GM12878 (cell line): ENCODE measurements at regions not wholly inside any gene's neighbourhood (a gene's known extent, or its start where the extent isn't known, plus 50 kb on each side); places are given as distances from the start of the nearest gene placed in this dataset.

Experiments used
- ATAC-seq: fragments of 200-7000 bp; cut with Tn5 transposase; 3 replicates; pipeline ENCODE4 v1.9.1; 2020; ENCODE audit warnings: mild to moderate bottlenecking, moderate library complexity
- BruUV-seq: library from RNA; stranded (reverse); fragments of 400-500 nt; replicated peaks from 2 replicates; lab custom pipeline; 2021; lab: Mats Ljungman, UMichigan
- CTCF ChIA-PET: fragments of 300-600 bp; sonication (Branson Sonifier 250); formaldehyde crosslinking; extraction: SDS; loops from one replicate; lab custom pipeline; 2021; ENCODE audit warnings: inconsistent platforms; lab: Yijun Ruan, JAX
- POLR2A ChIA-PET: fragments of 350-600 bp; formaldehyde crosslinking; extraction: SDS; loops from one replicate; lab custom pipeline; 2021; ENCODE audit warnings: inconsistent platforms; lab: Charles Lee
- RAD21 ChIA-PET: fragments of 300-600 bp; sonication (Branson Sonifier 250); formaldehyde crosslinking; loops from one replicate; lab custom pipeline; 2023; ENCODE audit warnings: antibody characterized with exemption; ENCODE audit not compliant: unreplicated experiment; lab: Charles Lee
- SMC1A ChIA-PET: fragments of 300-600 bp; sonication (Branson Sonifier 250); formaldehyde crosslinking; loops from one replicate; lab custom pipeline; 2023; ENCODE audit not compliant: unreplicated experiment, uncharacterized antibody; lab: Charles Lee
- DNase-seq: peaks from one replicate; pipeline ENCODE4 v3.0.0-alpha.2; 2011; ENCODE audit warnings: low read depth, low spot score
- FAIRE-seq: peaks from 3 replicates; lab custom pipeline; 2011; peaks lifted over from hg19 to GRCh38; lab: Jason Lieb, UNC
- H2AFZ ChIP-seq: 2 replicates; pipeline ENCODE4 v1.6.0; 2011; ENCODE audit warnings: low read depth, low read length, control low read depth; ENCODE audit not compliant: control insufficient read depth
- H3K27ac ChIP-seq: 2 replicates; pipeline ENCODE4 v1.5.1; 2011; ENCODE audit warnings: control low read depth; ENCODE audit not compliant: control insufficient read depth, insufficient read depth
- H3K27me3 ChIP-seq, 2 experiments: replicated peaks in 1 of 2; 2 replicates each; pipeline versions ENCODE4 v1.6.0 to v1.6.1; 2011; ENCODE audit warnings: low read length in 1 of 2; ENCODE audit not compliant: control insufficient read depth in 2 of 2, insufficient read depth in 2 of 2
- H3K36me3 ChIP-seq, 2 experiments: 2 replicates each; pipeline ENCODE4 v1.5.1; 2011; ENCODE audit warnings: low read length in 1 of 2; ENCODE audit not compliant: control insufficient read depth in 2 of 2, insufficient read depth in 2 of 2
- H3K4me1 ChIP-seq: 2 replicates; pipeline ENCODE4 v1.6.1; 2011; ENCODE audit warnings: mild to moderate bottlenecking, low read length, moderate library complexity, mixed read lengths; ENCODE audit not compliant: control insufficient read depth, insufficient read depth
- H3K4me2 ChIP-seq: 2 replicates; pipeline ENCODE4 v1.6.0; 2011; ENCODE audit warnings: control low read depth; ENCODE audit not compliant: control insufficient read depth, insufficient read depth
- H3K4me3 ChIP-seq: fragments of 200-600 bp; sonication (generic); 2 replicates; pipeline ENCODE4 v1.5.1; 2016
- H3K79me2 ChIP-seq: 2 replicates; pipeline ENCODE4 v1.6.0; 2011; ENCODE audit warnings: low read length; ENCODE audit not compliant: control insufficient read depth, insufficient read depth
- H3K9ac ChIP-seq: 2 replicates; pipeline ENCODE4 v1.8.0; 2011; ENCODE audit warnings: low read length, control low read depth, mixed read lengths; ENCODE audit not compliant: control insufficient read depth, insufficient read depth
- H3K9me3 ChIP-seq: replicated peaks from 3 replicates; pipeline ENCODE4 v1.5.1; 2011; ENCODE audit warnings: mild to moderate bottlenecking, low read length; ENCODE audit not compliant: control insufficient read depth, insufficient read depth
- H4K20me1 ChIP-seq: 2 replicates; pipeline ENCODE4 v1.6.0; 2011; ENCODE audit not compliant: control insufficient read depth, insufficient read depth
- ESRRA ChIP-seq: IDR thresholded peaks from 2 replicates; pipeline ENCODE4 v1.6.1; 2012; ENCODE audit warnings: mild to moderate bottlenecking, low read length, improper control_type of control experiment
- EZH2 ChIP-seq: IDR thresholded peaks from 2 replicates; pipeline ENCODE4 v1.6.1; 2012; ENCODE audit warnings: low read depth, mild to moderate bottlenecking, control low read depth, inconsistent platforms, low read length, borderline replicate concordance; ENCODE audit not compliant: control insufficient read depth
- FOXM1 ChIP-seq: IDR thresholded peaks from 2 replicates; pipeline ENCODE4 v1.6.1; 2012; ENCODE audit warnings: low read depth, mild to moderate bottlenecking, inconsistent platforms, low read length, moderate library complexity
- NRF1 ChIP-seq: conservative IDR thresholded peaks from 2 replicates; pipeline ENCODE4 v1.6.1; 2011; ENCODE audit warnings: mild to moderate bottlenecking, low read depth, low read length, improper control_type of control experiment
- RFX5 ChIP-seq: IDR thresholded peaks from 2 replicates; pipeline ENCODE4 v1.6.1; 2011; ENCODE audit warnings: low read depth, low read length, improper control_type of control experiment
- ZNF274 ChIP-seq: IDR thresholded peaks from one replicate; pipeline ENCODE4 v1.8.0; 2011; ENCODE audit not compliant: insufficient read length, insufficient read depth
- WGBS: methylation state at CpG from one replicate; pipeline ENCODE4 v1.1.6; 2016; ENCODE audit warnings: low lambda C conversion rate; ENCODE audit not compliant: insufficient replicate concordance, insufficient coverage; ENCODE audit errors: missing lambda C conversion rate; 5-methylcytosine and 5-hydroxymethylcytosine counted together
- in situ Hi-C: fragments of 300-500 bp; cut with MboI; formaldehyde crosslinking; loops from 9 replicates; pipeline ENCODE4 v1.14.3; 2018; ENCODE audit warnings: mixed read lengths
- intact Hi-C: fragments of 100-400 bp; cut with micrococcal nuclease; formaldehyde crosslinking; loops from one replicate; pipeline ENCODE4 v1.14.2; 2022; ENCODE audit not compliant: unreplicated experiment
- TF ChIP-seq, protein P1 (sequence below): fragments of 450-650 bp; formaldehyde crosslinking; IDR thresholded peaks from 2 replicates; pipeline ENCODE4 v1.5.0; 2022; ENCODE audit warnings: mild to moderate bottlenecking, missing genetic modification characterization
- TF ChIP-seq, protein P2 (sequence below): IDR thresholded peaks from 2 replicates; pipeline ENCODE4 v1.6.1; 2012; ENCODE audit warnings: low read depth, low read length, improper control_type of control experiment
- TF ChIP-seq, protein P3 (sequence below): fragments of 450-650 bp; formaldehyde crosslinking; IDR thresholded peaks from 2 replicates; pipeline ENCODE4 v1.4.0; 2020; ENCODE audit warnings: mild to moderate bottlenecking, moderate library complexity

DNA sequence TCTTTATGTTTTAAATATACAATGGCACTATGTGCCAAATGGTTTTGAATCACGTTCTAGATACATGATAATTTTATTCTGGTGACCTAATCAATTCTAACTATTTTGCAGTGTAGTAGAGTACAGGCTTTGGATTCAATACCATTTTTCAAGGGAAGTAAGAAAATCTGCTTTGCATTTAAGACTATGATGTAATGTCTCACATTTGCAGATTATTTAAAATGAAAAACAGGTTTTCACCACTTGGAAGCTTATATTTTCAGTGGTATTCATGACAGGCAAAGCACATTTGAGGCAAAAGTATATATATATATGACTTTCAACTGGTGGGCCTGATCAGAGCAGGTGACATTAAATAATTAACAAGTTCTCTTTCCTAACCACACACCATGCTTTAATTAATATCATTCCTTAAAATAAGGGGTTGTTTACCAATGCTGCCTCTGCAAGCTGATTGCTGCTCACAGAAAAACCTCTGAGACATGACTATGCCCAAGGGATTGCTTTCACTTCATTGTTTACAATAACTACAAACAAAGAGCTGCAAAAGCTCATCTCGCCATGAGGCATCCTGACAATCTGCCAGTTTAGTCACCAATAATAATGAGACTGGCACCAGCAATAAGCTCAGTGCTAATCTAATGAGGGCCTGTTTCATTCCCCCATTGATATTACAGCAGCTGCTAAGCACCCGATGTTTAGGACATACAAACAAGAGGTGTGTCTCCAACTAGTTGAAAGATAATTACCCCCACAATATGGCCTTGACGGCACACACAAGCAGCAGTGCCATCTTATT lies 1176.0 kb upstream of the GJE1 start:
- CTCF ChIA-PET: interaction anchor here (0.6 kb wide), 1 partner anchor 933 kb away, joined by 3 read pairs; no protein-coding TSS in a partner anchor
- POLR2A ChIA-PET: no interaction called here
- Histone ChIP-seq H3K9ac (no peak overlapping the region), H3K4me1 (no peaks in the 10 kb centered on the region), H3K36me3 (no peaks in the 10 kb centered on the region), H3K27ac (no peak overlapping the region), H4K20me1 (no peaks in the 10 kb centered on the region), H2AFZ (no peak overlapping the region), H3K27me3 (no peaks in the 10 kb centered on the region), H3K4me2 (no peak overlapping the region), H3K79me2 (no peaks in the 10 kb centered on the region), H3K4me3 (no peak overlapping the region), H3K9me3 (no peaks in the 10 kb centered on the region)
- ATAC-seq: no peak
- no peak for FAIRE-seq
- TF ChIP-seq, protein P1, sequence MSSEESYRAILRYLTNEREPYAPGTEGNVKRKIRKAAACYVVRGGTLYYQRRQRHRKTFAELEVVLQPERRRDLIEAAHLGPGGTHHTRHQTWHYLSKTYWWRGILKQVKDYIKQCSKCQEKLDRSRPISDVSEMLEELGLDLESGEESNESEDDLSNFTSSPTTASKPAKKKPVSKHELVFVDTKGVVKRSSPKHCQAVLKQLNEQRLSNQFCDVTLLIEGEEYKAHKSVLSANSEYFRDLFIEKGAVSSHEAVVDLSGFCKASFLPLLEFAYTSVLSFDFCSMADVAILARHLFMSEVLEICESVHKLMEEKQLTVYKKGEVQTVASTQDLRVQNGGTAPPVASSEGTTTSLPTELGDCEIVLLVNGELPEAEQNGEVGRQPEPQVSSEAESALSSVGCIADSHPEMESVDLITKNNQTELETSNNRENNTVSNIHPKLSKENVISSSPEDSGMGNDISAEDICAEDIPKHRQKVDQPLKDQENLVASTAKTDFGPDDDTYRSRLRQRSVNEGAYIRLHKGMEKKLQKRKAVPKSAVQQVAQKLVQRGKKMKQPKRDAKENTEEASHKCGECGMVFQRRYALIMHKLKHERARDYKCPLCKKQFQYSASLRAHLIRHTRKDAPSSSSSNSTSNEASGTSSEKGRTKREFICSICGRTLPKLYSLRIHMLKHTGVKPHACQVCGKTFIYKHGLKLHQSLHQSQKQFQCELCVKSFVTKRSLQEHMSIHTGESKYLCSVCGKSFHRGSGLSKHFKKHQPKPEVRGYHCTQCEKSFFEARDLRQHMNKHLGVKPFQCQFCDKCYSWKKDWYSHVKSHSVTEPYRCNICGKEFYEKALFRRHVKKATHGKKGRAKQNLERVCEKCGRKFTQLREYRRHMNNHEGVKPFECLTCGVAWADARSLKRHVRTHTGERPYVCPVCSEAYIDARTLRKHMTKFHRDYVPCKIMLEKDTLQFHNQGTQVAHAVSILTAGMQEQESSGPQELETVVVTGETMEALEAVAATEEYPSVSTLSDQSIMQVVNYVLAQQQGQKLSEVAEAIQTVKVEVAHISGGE (CRISPR knock-in tag): no peak
- TF ChIP-seq, protein P2, sequence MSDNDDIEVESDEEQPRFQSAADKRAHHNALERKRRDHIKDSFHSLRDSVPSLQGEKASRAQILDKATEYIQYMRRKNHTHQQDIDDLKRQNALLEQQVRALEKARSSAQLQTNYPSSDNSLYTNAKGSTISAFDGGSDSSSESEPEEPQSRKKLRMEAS: no peak
- TF ChIP-seq ESRRA (no peak), FOXM1 (no peak), RFX5 (no peak), EZH2 (no peak), ZNF274 (no peak), NRF1 (no peak)
- TF ChIP-seq, protein P3, sequence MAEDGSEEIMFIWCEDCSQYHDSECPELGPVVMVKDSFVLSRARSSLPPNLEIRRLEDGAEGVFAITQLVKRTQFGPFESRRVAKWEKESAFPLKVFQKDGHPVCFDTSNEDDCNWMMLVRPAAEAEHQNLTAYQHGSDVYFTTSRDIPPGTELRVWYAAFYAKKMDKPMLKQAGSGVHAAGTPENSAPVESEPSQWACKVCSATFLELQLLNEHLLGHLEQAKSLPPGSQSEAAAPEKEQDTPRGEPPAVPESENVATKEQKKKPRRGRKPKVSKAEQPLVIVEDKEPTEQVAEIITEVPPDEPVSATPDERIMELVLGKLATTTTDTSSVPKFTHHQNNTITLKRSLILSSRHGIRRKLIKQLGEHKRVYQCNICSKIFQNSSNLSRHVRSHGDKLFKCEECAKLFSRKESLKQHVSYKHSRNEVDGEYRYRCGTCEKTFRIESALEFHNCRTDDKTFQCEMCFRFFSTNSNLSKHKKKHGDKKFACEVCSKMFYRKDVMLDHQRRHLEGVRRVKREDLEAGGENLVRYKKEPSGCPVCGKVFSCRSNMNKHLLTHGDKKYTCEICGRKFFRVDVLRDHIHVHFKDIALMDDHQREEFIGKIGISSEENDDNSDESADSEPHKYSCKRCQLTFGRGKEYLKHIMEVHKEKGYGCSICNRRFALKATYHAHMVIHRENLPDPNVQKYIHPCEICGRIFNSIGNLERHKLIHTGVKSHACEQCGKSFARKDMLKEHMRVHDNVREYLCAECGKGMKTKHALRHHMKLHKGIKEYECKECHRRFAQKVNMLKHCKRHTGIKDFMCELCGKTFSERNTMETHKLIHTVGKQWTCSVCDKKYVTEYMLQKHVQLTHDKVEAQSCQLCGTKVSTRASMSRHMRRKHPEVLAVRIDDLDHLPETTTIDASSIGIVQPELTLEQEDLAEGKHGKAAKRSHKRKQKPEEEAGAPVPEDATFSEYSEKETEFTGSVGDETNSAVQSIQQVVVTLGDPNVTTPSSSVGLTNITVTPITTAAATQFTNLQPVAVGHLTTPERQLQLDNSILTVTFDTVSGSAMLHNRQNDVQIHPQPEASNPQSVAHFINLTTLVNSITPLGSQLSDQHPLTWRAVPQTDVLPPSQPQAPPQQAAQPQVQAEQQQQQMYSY (CRISPR knock-in tag): no peak
- intact Hi-C loops: no loop called here
- in situ Hi-C loops: no loop called here
- 33% methylated on average over 4 of the region's 4 CpGs for WGBS
- no TSS peak for BruUV-seq
- SMC1A ChIA-PET: interaction anchor here (0.9 kb wide), 2 partner anchors 78 to 1587 kb away, joined by 3 to 4 read pairs; no protein-coding TSS in a partner anchor
- RAD21 ChIA-PET: interaction anchor here (1.1 kb wide), 1 partner anchor 1583 kb away, joined by 3 read pairs; the partner anchor contains the start of gene CITED2
- DNase-seq: no peak
